ENCODE measurements at regions not wholly inside any gene's neighbourhood (a gene's known extent, or its start where the extent isn't known, plus 50 kb on each side); places are given as distances from the start of the nearest gene placed in this dataset.

DNA sequence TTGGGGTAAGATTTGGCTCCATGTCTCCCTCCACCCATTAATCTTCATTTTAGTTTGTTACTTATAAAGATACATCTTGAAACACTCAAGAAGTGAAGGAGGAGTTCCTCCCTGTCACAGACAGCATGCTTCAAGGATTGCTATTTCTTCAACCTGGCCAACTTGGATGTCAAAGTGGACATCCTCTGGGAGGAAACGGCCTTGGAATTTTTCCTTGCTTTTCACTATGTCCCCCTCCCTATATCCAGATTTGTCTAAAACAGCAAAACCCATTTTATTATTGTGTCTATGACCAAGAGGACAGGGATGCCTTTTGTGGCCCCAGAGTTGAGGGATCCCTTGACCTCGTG, 242.9 kb downstream of the LPIN1 start:
- no peak overlapping the region for H3K4me3 ChIP-seq (ENCODE audit: low read length)
- no peak for DNase-seq (ENCODE audit: low read depth)
- TF ChIP-seq CTCF (conservative IDR thresholded peaks at IDR 0.05; ENCODE audit: low read depth, low read length) = no peak

GRCh38 chr2:11990576-11990975, 244.1 kb downstream of the LPIN1 start:
- TF ChIP-seq CTCF (conservative IDR thresholded peaks at IDR 0.05; ENCODE audit: low read depth, low read length) = no peak
- DNase-seq (ENCODE audit: low read depth) = no peak
- H3K4me3 ChIP-seq (ENCODE audit: low read length) = no peak overlapping the region

GRCh38 chr2:11993749-11994148, 247.3 kb downstream of the LPIN1 start:
- DNase-seq (ENCODE audit: low read depth) = no peak
- no peak for TF ChIP-seq CTCF (conservative IDR thresholded peaks at IDR 0.05; ENCODE audit: low read depth, low read length)
- H3K4me3 ChIP-seq (ENCODE audit: low read length) = no peak overlapping the region

DNA sequence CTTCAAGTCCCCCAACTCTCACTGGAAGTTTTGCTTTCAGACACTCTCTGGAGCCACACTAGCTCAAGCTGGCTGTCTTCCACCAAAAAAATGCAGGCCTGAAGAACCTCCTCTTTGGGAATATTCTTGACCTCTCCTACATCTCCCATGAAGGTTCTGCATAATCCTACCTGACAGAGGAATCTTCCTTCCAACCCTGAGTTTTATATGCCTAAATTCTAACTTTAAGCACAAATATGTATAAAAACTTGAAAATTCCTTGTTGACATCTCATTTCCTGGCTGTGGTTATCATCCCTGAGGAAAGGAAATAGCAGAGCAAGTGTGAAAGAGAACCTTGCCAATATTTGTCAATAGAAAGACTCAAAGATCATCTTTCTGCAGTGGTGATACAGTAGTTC, 249.0 kb downstream of the LPIN1 start:
- no peak overlapping the region for H3K4me3 ChIP-seq (ENCODE audit: low read length)
- TF ChIP-seq CTCF (conservative IDR thresholded peaks at IDR 0.05; ENCODE audit: low read depth, low read length) = no peak
- no peak for DNase-seq (ENCODE audit: low read depth)

GRCh38 chr2:11996618-11997017, 250.2 kb downstream of the LPIN1 start:
- no peak for TF ChIP-seq CTCF (conservative IDR thresholded peaks at IDR 0.05; ENCODE audit: low read depth, low read length)
- H3K4me3 ChIP-seq (ENCODE audit: low read length) = no peak overlapping the region
- no peak for DNase-seq (ENCODE audit: low read depth)

DNA sequence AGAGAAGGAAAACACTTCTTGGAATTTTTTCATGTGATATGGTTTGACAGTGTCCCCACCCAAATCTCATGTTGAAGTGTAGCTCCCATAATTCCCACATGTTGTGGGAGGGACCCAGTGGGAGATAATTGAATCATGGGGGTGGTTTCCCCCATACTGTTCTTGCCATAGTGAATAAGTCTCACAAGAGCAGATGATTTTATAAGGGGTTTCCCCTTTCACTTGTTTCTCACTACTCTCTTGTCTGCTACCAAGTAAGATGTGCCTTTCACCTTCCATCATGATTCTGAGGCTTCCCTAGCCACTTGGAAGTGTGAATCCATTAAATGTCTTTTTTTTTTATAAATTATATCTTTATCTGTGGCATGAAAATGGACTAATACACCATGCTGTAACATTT, 250.7 kb downstream of the LPIN1 start:
- no peak overlapping the region for H3K4me3 ChIP-seq (ENCODE audit: low read length)
- no peak for DNase-seq (ENCODE audit: low read depth)
- no peak for TF ChIP-seq CTCF (conservative IDR thresholded peaks at IDR 0.05; ENCODE audit: low read depth, low read length)

DNA sequence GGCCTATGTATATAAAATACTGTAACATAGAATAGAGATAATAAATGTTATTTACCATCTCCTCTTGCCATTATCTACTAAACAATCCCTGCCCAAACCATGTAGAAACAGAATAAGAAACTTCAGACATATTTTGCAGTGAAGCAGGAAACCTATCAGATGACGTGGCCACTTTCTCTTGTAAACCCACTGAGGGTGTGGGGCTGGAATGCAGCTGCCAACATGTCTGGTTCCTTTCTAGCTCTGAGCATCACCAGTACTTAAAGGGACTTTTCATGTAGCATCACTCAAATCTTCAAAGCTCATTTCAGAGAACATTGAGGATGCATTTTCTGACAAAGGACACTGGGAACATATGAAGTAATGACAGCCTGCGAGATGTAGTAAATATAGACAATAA, 251.8 kb downstream of the LPIN1 start:
- TF ChIP-seq CTCF (conservative IDR thresholded peaks at IDR 0.05; ENCODE audit: low read depth, low read length) = no peak
- DNase-seq (ENCODE audit: low read depth) = no peak
- H3K4me3 ChIP-seq (ENCODE audit: low read length) = no peak overlapping the region
